Muscle layer of duodenum (tissue), 2 donors: ENCODE measurements at regions not wholly inside any gene's neighbourhood (a gene's known extent, or its start where the extent isn't known, plus 50 kb on each side); places are given as distances from the start of the nearest gene placed in this dataset.
A peak's percentile ranks its signal among the peaks of the same experiment; 100 is the strongest.

Source experiments
- H3K27ac ChIP-seq: one replicate; pipeline ENCODE4 v1.7.0; 2013; ENCODE audit warnings: mild to moderate bottlenecking, low read length
- H3K27me3 ChIP-seq: one replicate; pipeline ENCODE4 v1.7.0; 2013; ENCODE audit warnings: low read depth, mild to moderate bottlenecking, control low read depth, low read length
- H3K36me3 ChIP-seq, 2 donors: one replicate each; pipeline ENCODE4 v1.7.0; 2013; ENCODE audit warnings: low read length in 2 of 2, control low read depth in 1 of 2, mild to moderate bottlenecking in 1 of 2; ENCODE audit not compliant: insufficient read depth in 2 of 2, control insufficient read depth in 1 of 2
- H3K4me1 ChIP-seq, 2 donors: one replicate each; pipeline ENCODE4 v1.7.0; 2013; ENCODE audit warnings: low read length in 2 of 2, mild to moderate bottlenecking in 2 of 2, control low read depth in 1 of 2, moderate library complexity in 1 of 2; ENCODE audit not compliant: insufficient read depth in 2 of 2, control insufficient read depth in 1 of 2
- H3K4me3 ChIP-seq, 2 donors: one replicate each; pipeline ENCODE4 v1.7.0; 2013; ENCODE audit warnings: low read length in 2 of 2, low read depth in 1 of 2, mild to moderate bottlenecking in 1 of 2
- H3K9me3 ChIP-seq, 2 donors: one replicate each; pipeline ENCODE4 v1.7.0; 2013; ENCODE audit warnings: low read length in 2 of 2, control low read depth in 1 of 2, mild to moderate bottlenecking in 1 of 2; ENCODE audit not compliant: control insufficient read depth in 1 of 2
- donor health status: healthy.

DNA sequence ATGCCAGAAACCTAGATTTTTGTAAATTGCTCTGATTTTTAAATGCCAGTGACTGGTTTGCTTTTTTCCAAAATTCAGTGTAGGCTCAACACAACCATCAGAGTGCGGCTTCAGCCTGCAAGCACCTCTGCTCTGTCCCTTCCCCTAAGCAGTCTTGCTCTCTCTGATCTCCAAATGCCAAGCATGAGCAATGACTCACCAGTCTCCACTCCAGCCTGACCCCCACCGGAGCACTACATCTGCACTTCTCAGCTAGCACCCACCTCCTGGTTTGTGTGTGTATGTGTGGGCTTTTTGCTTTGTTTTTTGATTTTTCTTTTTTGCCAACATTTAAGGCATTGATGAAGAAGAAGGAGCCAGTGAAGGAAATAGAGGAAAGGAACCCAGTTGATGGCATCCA lies 61.4 kb upstream of the ADRA1B start:
- Histone ChIP-seq H3K4me1 (no peaks in the 10 kb centered on the region), H3K27ac (no peak overlapping the region), H3K4me3 (no peak overlapping the region), H3K27me3 (no peaks in the 10 kb centered on the region), H3K36me3 (no peaks in the 10 kb centered on the region), H3K9me3 (no peaks in the 10 kb centered on the region)

DNA sequence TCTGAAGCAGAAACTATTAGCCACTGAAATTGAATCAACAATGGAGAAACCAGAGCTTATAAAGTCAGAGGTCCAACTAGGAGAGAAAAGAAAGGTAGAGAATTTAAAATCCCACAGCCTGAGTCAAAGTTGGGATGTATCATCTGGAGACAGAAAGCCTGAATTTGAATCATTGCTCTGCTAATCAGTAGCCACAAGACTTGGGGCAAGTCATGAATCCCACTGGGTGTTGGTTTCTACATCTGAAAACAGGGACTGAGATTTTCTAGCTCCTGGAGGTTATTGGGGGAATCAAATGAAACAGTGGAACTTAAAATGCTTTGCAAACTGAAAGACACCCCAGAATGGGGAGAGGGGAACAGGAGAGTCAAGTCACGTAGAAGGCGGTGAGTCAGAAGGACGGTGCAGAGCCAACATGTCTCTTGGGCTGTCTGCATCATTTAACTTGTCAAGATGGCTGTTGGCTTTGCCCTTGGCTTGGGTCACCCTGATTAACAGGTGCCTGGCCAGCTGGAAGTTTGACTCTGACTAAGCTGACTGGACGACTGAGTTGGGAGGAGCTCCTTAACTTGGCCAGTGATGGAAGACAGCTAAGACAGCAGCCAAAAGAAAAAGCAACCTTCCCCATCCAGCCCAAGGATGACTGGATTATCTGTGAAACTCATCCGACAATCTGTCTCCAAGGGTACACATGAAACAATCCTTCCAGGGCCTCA lies 60.6 kb upstream of the ADRA1B start:
- no peaks in the 10 kb centered on the region for H3K9me3 ChIP-seq
- H3K27me3 ChIP-seq: no peaks in the 10 kb centered on the region
- H3K4me1 ChIP-seq: no peaks in the 10 kb centered on the region
- no peak overlapping the region for H3K27ac ChIP-seq
- no peak overlapping the region for H3K4me3 ChIP-seq
- H3K36me3 ChIP-seq: no peaks in the 10 kb centered on the region

DNA sequence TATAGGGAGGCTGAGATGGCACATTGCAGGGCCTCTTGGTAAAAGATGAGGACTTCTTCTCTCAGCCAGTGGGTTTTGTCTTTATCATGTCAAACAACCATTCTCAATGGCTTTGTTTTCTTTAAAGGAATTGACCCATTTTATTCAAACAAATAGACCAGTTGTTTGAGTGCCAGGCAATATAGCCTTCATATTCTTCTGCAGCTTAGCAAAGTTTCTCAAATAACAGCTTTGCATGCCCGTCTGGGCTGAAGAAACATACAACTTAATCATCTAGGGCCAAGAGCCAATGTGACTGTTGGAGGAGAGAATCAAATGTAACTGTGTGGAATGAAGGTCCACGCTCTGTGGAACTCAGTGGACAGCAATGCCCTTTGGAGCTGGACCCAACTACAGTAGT lies 57.4 kb upstream of the ADRA1B start:
- Histone ChIP-seq H3K9me3 (no peaks in the 10 kb centered on the region), H3K36me3 (no peaks in the 10 kb centered on the region)

DNA sequence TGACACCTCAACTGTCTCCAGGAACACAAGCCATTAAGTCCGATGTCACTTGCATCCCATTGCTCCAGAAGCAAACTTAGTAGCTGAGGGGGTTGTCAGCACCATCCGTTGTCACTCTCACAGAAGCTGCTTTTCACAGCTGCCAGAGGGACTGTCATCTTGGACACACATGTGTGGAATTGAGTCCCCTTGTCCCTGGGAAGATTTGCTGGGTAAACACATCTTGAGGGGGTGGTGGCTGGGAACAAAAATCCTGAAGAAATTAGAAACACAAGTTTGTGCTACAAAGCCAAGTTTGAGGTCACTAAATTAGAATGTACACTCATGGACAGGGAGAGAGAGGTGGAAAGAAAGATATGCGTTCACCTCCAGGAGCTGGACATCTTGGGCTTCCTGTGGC lies 55.2 kb upstream of the ADRA1B start:
- Histone ChIP-seq H3K27ac (no peak overlapping the region), H3K4me3 (no peak overlapping the region), H3K27me3 (no peaks in the 10 kb centered on the region), H3K9me3 (no peaks in the 10 kb centered on the region), H3K36me3 (no peaks in the 10 kb centered on the region), H3K4me1 (no peaks in the 10 kb centered on the region)

More for the DNA sequence above, 57.4 kb upstream of the ADRA1B start:
- no peaks in the 10 kb centered on the region for H3K27me3 ChIP-seq
- no peak overlapping the region for H3K4me3 ChIP-seq
- no peak overlapping the region for H3K27ac ChIP-seq
- no peaks in the 10 kb centered on the region for H3K4me1 ChIP-seq

DNA sequence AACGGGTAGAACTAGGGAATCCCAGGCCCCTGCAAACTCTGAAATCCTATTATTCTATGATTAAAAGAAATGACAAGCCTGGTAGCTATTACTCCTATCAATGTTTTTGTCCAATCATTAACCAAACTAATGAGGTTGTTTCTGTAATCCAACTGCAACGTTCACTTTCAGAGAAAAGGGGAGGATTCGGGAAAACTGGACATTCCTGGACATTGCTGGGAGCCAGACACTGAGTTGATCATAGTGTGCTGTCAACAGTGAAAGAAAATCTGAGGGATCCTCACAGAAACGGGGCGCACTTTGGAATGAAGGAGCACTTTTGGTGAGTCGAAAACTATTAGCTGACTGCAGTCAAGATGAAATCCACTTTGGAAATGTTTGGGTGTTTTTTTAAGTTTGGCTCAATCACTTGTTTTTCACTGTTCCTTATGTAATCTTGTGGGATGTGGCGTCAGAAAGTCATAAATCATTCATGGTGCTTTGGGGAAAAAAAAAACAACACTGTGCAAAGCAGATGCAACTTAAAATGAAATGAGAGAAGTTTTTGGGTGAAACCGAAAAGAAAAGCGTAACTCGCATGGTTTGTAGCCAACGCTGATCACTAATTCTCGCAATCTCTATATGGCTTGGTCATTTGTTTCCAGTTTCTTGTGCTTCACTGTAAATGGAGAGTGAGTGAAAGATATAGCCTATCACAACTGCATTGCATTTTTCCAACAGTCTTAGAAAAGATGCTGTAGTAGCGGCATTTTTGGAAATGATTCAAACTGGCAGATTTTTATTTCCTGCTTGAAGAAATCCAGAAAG lies 51.2 kb upstream of the ADRA1B start:
- no peaks in the 10 kb centered on the region for H3K27me3 ChIP-seq
- H3K36me3 ChIP-seq: no peaks in the 10 kb centered on the region
- H3K27ac ChIP-seq: no peak overlapping the region
- peak overlapping the region; percentile 9 to 16 for H3K4me3 ChIP-seq
- H3K9me3 ChIP-seq: no peaks in the 10 kb centered on the region
- H3K4me1 ChIP-seq: no peaks in the 10 kb centered on the region

DNA sequence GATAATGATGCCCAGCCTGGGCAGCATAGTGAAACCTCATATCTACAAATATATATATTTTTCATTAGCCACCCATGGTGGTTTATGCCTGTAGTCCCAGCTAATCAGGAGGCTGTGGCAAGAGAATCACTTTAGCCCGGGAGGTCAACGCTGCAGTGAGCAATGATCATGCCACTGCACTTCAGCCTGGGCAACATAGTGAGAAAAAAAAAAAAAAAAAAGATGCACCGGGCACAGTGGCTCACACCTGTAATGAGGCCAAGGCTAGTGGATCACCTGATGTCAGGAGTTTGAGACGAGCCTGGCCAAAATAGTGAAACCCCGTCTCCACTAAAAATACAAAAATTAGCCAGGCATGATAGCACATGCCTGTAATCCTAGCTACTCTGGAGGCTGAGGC lies 50.2 kb upstream of the ADRA1B start:
- H3K9me3 ChIP-seq: no peaks in the 10 kb centered on the region
- no peaks in the 10 kb centered on the region for H3K4me1 ChIP-seq
- H3K4me3 ChIP-seq: no peak overlapping the region
- no peaks in the 10 kb centered on the region for H3K36me3 ChIP-seq
- no peaks in the 10 kb centered on the region for H3K27me3 ChIP-seq
- H3K27ac ChIP-seq: no peak overlapping the region
